ENCODE measurements at regions not wholly inside any gene's neighbourhood (a gene's known extent, or its start where the extent isn't known, plus 50 kb on each side); places are given as distances from the start of the nearest gene placed in this dataset.

- no peaks in the 10 kb centered on the region for H3K4me1 ChIP-seq (ENCODE audit: insufficient read depth, insufficient read length)
- H3K4me3 ChIP-seq (ENCODE audit: insufficient read length, low read depth), result no peak overlapping the region
- no peaks in the 10 kb centered on the region for H3K36me3 ChIP-seq (ENCODE audit: insufficient read depth, insufficient read length, low read length)
- H3K9ac ChIP-seq (ENCODE audit: insufficient read length, low read depth), result no peak overlapping the region
- DNase-seq (ENCODE audit: low read depth, low spot score), result no peak
- H3K9me3 ChIP-seq (ENCODE audit: insufficient read depth, low read length), result no peaks in the 10 kb centered on the region
- no peak for TF ChIP-seq SUZ12 (IDR thresholded peaks at IDR 0.05; ENCODE audit: extremely low read depth, insufficient read depth, insufficient read length)
- no peak for TF ChIP-seq ZNF274 (IDR thresholded peaks at IDR 0.05; ENCODE audit: low read depth, low read length)
- TF ChIP-seq YY1 (IDR thresholded peaks at IDR 0.05; ENCODE audit: insufficient read depth, insufficient read length), result no peak
- no peaks in the 10 kb centered on the region for H3K27me3 ChIP-seq (ENCODE audit: insufficient read depth, insufficient read length)
Measured at GRCh38 chr7:153081496-153081895, 321.9 kb downstream of the ACTR3B start.

- Histone ChIP-seq H3K27me3 (ENCODE audit: insufficient read depth, insufficient read length) (no peaks in the 10 kb centered on the region), H3K9ac (ENCODE audit: insufficient read length, low read depth) (no peak overlapping the region), H3K36me3 (ENCODE audit: insufficient read depth, insufficient read length, low read length) (no peaks in the 10 kb centered on the region), H3K4me1 (ENCODE audit: insufficient read depth, insufficient read length) (no peaks in the 10 kb centered on the region), H3K9me3 (ENCODE audit: insufficient read depth, low read length) (no peaks in the 10 kb centered on the region), H3K4me3 (ENCODE audit: insufficient read length, low read depth) (no peak overlapping the region)
- no peak for TF ChIP-seq SUZ12 (IDR thresholded peaks at IDR 0.05; ENCODE audit: extremely low read depth, insufficient read depth, insufficient read length)
- DNase-seq (ENCODE audit: low read depth, low spot score), result no peak
Measured at GRCh38 chr7:153084278-153084677, 324.7 kb downstream of the ACTR3B start.

GRCh38 chr7:153087498-153087897 is 327.9 kb downstream of the ACTR3B start:
- no peak overlapping the region for H3K4me3 ChIP-seq (ENCODE audit: insufficient read length, low read depth)
- no peak overlapping the region for H3K9ac ChIP-seq (ENCODE audit: insufficient read length, low read depth)
- no peaks in the 10 kb centered on the region for H3K27me3 ChIP-seq (ENCODE audit: insufficient read depth, insufficient read length)
- no peaks in the 10 kb centered on the region for H3K4me1 ChIP-seq (ENCODE audit: insufficient read depth, insufficient read length)
- DNase-seq (ENCODE audit: low read depth, low spot score), result no peak
- TF ChIP-seq SUZ12 (IDR thresholded peaks at IDR 0.05; ENCODE audit: extremely low read depth, insufficient read depth, insufficient read length) (no peak), ZNF274 (IDR thresholded peaks at IDR 0.05; ENCODE audit: low read depth, low read length) (no peak), YY1 (IDR thresholded peaks at IDR 0.05; ENCODE audit: insufficient read depth, insufficient read length) (no peak)
- H3K36me3 ChIP-seq (ENCODE audit: insufficient read depth, insufficient read length, low read length), result no peaks in the 10 kb centered on the region
- no peaks in the 10 kb centered on the region for H3K9me3 ChIP-seq (ENCODE audit: insufficient read depth, low read length)

- H3K4me1 ChIP-seq (ENCODE audit: insufficient read depth, insufficient read length), result no peaks in the 10 kb centered on the region
- H3K27me3 ChIP-seq (ENCODE audit: insufficient read depth, insufficient read length), result no peaks in the 10 kb centered on the region
- DNase-seq (ENCODE audit: low read depth, low spot score), result no peak
- no peaks in the 10 kb centered on the region for H3K9me3 ChIP-seq (ENCODE audit: insufficient read depth, low read length)
- no peaks in the 10 kb centered on the region for H3K36me3 ChIP-seq (ENCODE audit: insufficient read depth, insufficient read length, low read length)
- TF ChIP-seq SUZ12 (IDR thresholded peaks at IDR 0.05; ENCODE audit: extremely low read depth, insufficient read depth, insufficient read length) (no peak), YY1 (IDR thresholded peaks at IDR 0.05; ENCODE audit: insufficient read depth, insufficient read length) (no peak), ZNF274 (IDR thresholded peaks at IDR 0.05; ENCODE audit: low read depth, low read length) (no peak)
- no peak overlapping the region for H3K4me3 ChIP-seq (ENCODE audit: insufficient read length, low read depth)
- H3K9ac ChIP-seq (ENCODE audit: insufficient read length, low read depth), result no peak overlapping the region
Measured at GRCh38 chr7:153088601-153089000, 329.0 kb downstream of the ACTR3B start.

- Histone ChIP-seq H3K36me3 (ENCODE audit: insufficient read depth, insufficient read length, low read length) (no peaks in the 10 kb centered on the region), H3K9me3 (ENCODE audit: insufficient read depth, low read length) (peaks cover 7% of the 10 kb centered on the region; the same call in 1 of the 2 replicates), H3K27me3 (ENCODE audit: insufficient read depth, insufficient read length) (no peaks in the 10 kb centered on the region), H3K4me1 (ENCODE audit: insufficient read depth, insufficient read length) (no peaks in the 10 kb centered on the region), H3K9ac (ENCODE audit: insufficient read length, low read depth) (no peak overlapping the region), H3K4me3 (ENCODE audit: insufficient read length, low read depth) (no peak overlapping the region)
- TF ChIP-seq SUZ12 (IDR thresholded peaks at IDR 0.05; ENCODE audit: extremely low read depth, insufficient read depth, insufficient read length), result no peak
- TF ChIP-seq ZNF274 (IDR thresholded peaks at IDR 0.05; ENCODE audit: low read depth, low read length), result no peak
- TF ChIP-seq YY1 (IDR thresholded peaks at IDR 0.05; ENCODE audit: insufficient read depth, insufficient read length), result no peak
- DNase-seq (ENCODE audit: low read depth, low spot score), result no peak
Measured at GRCh38 chr7:153090209-153090608, 330.7 kb downstream of the ACTR3B start.

- no peaks in the 10 kb centered on the region for H3K27me3 ChIP-seq (ENCODE audit: insufficient read depth, insufficient read length)
- no peak for DNase-seq (ENCODE audit: low read depth, low spot score)
- TF ChIP-seq YY1 (IDR thresholded peaks at IDR 0.05; ENCODE audit: insufficient read depth, insufficient read length), result no peak
- TF ChIP-seq ZNF274 (IDR thresholded peaks at IDR 0.05; ENCODE audit: low read depth, low read length), result no peak
- TF ChIP-seq SUZ12 (IDR thresholded peaks at IDR 0.05; ENCODE audit: extremely low read depth, insufficient read depth, insufficient read length), result no peak
- H3K9ac ChIP-seq (ENCODE audit: insufficient read length, low read depth), result no peak overlapping the region
- H3K4me1 ChIP-seq (ENCODE audit: insufficient read depth, insufficient read length), result no peaks in the 10 kb centered on the region
- H3K9me3 ChIP-seq (ENCODE audit: insufficient read depth, low read length), result peaks cover 7% of the 10 kb centered on the region; the same call in 1 of the 2 replicates
- no peak overlapping the region for H3K4me3 ChIP-seq (ENCODE audit: insufficient read length, low read depth)
- H3K36me3 ChIP-seq (ENCODE audit: insufficient read depth, insufficient read length, low read length), result no peaks in the 10 kb centered on the region
Measured at GRCh38 chr7:153090764-153091163, 331.2 kb downstream of the ACTR3B start.

- Histone ChIP-seq H3K9me3 (ENCODE audit: insufficient read depth, low read length) (peaks cover 7% of the 10 kb centered on the region; the same call in 1 of the 2 replicates), H3K36me3 (ENCODE audit: insufficient read depth, insufficient read length, low read length) (no peaks in the 10 kb centered on the region), H3K9ac (ENCODE audit: insufficient read length, low read depth) (no peak overlapping the region), H3K4me1 (ENCODE audit: insufficient read depth, insufficient read length) (no peaks in the 10 kb centered on the region), H3K27me3 (ENCODE audit: insufficient read depth, insufficient read length) (no peaks in the 10 kb centered on the region), H3K4me3 (ENCODE audit: insufficient read length, low read depth) (no peak overlapping the region)
- no peak for TF ChIP-seq ZNF274 (IDR thresholded peaks at IDR 0.05; ENCODE audit: low read depth, low read length)
- no peak for TF ChIP-seq SUZ12 (IDR thresholded peaks at IDR 0.05; ENCODE audit: extremely low read depth, insufficient read depth, insufficient read length)
- TF ChIP-seq YY1 (IDR thresholded peaks at IDR 0.05; ENCODE audit: insufficient read depth, insufficient read length), result no peak
- DNase-seq (ENCODE audit: low read depth, low spot score), result no peak
Measured at GRCh38 chr7:153091477-153091876, 331.9 kb downstream of the ACTR3B start.

All from NT2/D1 (cell line).